SH-SY5Y (cell line): ENCODE measurements at regions not wholly inside any gene's neighbourhood (a gene's known extent, or its start where the extent isn't known, plus 50 kb on each side); places are given as distances from the start of the nearest gene placed in this dataset.

ENCODE experiments used
- GATA2 ChIP-seq: IDR thresholded peaks from 2 replicates; pipeline ENCODE4 v1.6.1; 2011; ENCODE audit warnings: mild to moderate bottlenecking, low read depth, low read length
- GATA3 ChIP-seq: IDR thresholded peaks from 2 replicates; pipeline ENCODE4 v1.6.1; 2011; ENCODE audit warnings: low read depth, mild to moderate bottlenecking, low read length, moderate library complexity

DNA sequence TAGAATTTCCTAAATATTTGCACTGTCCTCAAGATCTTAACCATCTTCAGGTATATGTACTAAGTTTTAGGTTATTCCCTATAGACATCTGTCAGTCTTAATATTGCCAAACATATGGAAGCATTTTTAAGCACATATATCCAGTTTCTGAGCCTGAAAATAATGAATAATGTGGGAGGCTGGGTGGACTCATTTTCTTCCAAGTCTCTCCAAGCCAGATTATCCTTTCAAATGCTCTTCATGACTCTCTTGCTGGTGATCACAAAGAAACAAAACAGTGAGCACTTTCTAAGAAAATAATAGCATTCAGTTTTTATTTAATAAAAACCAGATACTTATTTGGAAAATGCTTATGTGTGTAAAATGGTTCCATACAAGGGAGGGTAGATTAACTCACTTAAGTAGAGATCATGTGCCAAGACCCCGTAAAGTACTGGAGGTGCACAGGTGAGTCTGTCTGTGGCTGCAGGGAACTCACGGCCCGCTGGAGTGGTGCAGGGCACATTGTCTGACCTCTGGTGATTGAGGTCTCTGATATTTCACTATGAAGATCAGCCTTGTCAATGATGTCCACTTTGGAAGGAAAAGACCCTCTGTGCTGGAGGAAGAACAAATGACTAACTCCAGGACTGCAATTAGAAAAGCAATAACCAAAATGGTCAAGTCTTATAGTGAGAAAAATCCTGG lies 161.6 kb downstream of the TMEM18 start:
- TF ChIP-seq GATA3, result no peak
- TF ChIP-seq GATA2, result no peak
